Neural cell (in vitro differentiated cells): ENCODE measurements at regions not wholly inside any gene's neighbourhood (a gene's known extent, or its start where the extent isn't known, plus 50 kb on each side); places are given as distances from the start of the nearest gene placed in this dataset.

Experiments
- H2AFZ ChIP-seq: fragments of 200-600, 300-800 bp; sonication (generic), shearing (Covaris generic); 2 replicates; pipeline ENCODE4 v1.6.0; 2014; ENCODE audit warnings: low read depth, mild to moderate bottlenecking, antibody characterized with exemption, low read length, moderate library complexity
- H3F3A ChIP-seq: fragments of 200-600 bp; shearing (Covaris generic); 2 replicates; pipeline ENCODE4 v1.6.1; 2016; ENCODE audit warnings: mild to moderate bottlenecking, moderate library complexity, mixed read lengths, antibody characterized with exemption, low read length; ENCODE audit not compliant: insufficient read depth, poor library complexity, severe bottlenecking
- H3K27ac ChIP-seq: fragments of 200-600, 300-800 bp; sonication (generic), shearing (Covaris generic); 2 replicates; pipeline ENCODE4 v1.5.1; 2014; ENCODE audit warnings: mild to moderate bottlenecking, low read length, moderate library complexity
- H3K27me3 ChIP-seq: fragments of 300-800, 200-600 bp; sonication (generic), shearing (Covaris generic); 2 replicates; pipeline ENCODE4 v1.6.0; 2014; ENCODE audit warnings: mild to moderate bottlenecking, low read depth, low read length, moderate library complexity; ENCODE audit not compliant: insufficient read depth
- H3K36me3 ChIP-seq: fragments of 300-800, 200-600 bp; sonication (generic), shearing (Covaris generic); 2 replicates; pipeline ENCODE4 v1.5.1; 2014; ENCODE audit warnings: mild to moderate bottlenecking, antibody characterized with exemption, low read length, moderate library complexity; ENCODE audit not compliant: insufficient read depth
- H3K4me2 ChIP-seq: fragments of 300-800, 200-600 bp; sonication (generic), shearing (Covaris generic); 2 replicates; pipeline ENCODE4 v1.6.0; 2014; ENCODE audit warnings: mild to moderate bottlenecking, low read length
- H3K4me3 ChIP-seq: fragments of 300-800, 200-600 bp; sonication (generic), shearing (Covaris generic); 2 replicates; pipeline ENCODE4 v1.5.1; 2014; ENCODE audit warnings: mild to moderate bottlenecking, low read length, moderate library complexity
- H3K79me2 ChIP-seq: fragments of 200-600 bp; shearing (Covaris generic); replicated peaks from 2 replicates; pipeline ENCODE4 v1.6.0; 2014; ENCODE audit warnings: mild to moderate bottlenecking, low read length, moderate library complexity; ENCODE audit not compliant: insufficient read depth
- H3K9ac ChIP-seq: fragments of 300-800, 200-600 bp; sonication (generic), shearing (Covaris generic); 2 replicates; pipeline ENCODE4 v1.6.1; 2016; ENCODE audit warnings: mild to moderate bottlenecking, low read length, mixed read lengths
- H3K9me2 ChIP-seq: fragments of 200-600 bp; shearing (Covaris generic); 2 replicates; pipeline ENCODE4 v1.6.1; 2016; ENCODE audit warnings: mild to moderate bottlenecking, low read length, mixed read lengths; ENCODE audit not compliant: insufficient read depth
- H3K9me3 ChIP-seq: fragments of 200-600, 300-800 bp; sonication (generic), shearing (Covaris generic); 2 replicates; pipeline ENCODE4 v1.6.1; 2016; ENCODE audit warnings: mild to moderate bottlenecking, mixed run types, low read length, moderate library complexity, mixed read lengths
- H4K20me1 ChIP-seq: fragments of 200-600 bp; shearing (Covaris generic); 2 replicates; pipeline ENCODE4 v1.6.1; 2016; ENCODE audit warnings: mild to moderate bottlenecking, mixed run types; ENCODE audit not compliant: insufficient read depth
- CTCF ChIP-seq: fragments of 450-650 bp; IDR thresholded peaks from 2 replicates; pipeline ENCODE4 v1.5.1; 2014; ENCODE audit warnings: antibody characterized with exemption, mild to moderate bottlenecking, moderate library complexity; ENCODE audit not compliant: poor library complexity, severe bottlenecking
- EP300 ChIP-seq: fragments of 450-650 bp; conservative IDR thresholded peaks from 2 replicates; pipeline ENCODE4 v1.6.1; 2014; ENCODE audit warnings: antibody characterized with exemption, mild to moderate bottlenecking, moderate library complexity; ENCODE audit not compliant: poor library complexity, severe bottlenecking
- EZH2 ChIP-seq: fragments of 200-600, 300-800 bp; shearing (Covaris generic), sonication (generic); IDR thresholded peaks from 2 replicates; pipeline ENCODE4 v1.6.1; 2014; ENCODE audit warnings: antibody characterized with exemption, low read length, borderline replicate concordance, mild to moderate bottlenecking; ENCODE audit not compliant: insufficient read depth, poor library complexity, severe bottlenecking
- MXI1 ChIP-seq: fragments of 450-650 bp; conservative IDR thresholded peaks from 2 replicates; pipeline ENCODE4 v1.6.1; 2014; ENCODE audit warnings: antibody characterized with exemption, mild to moderate bottlenecking; ENCODE audit not compliant: poor library complexity, severe bottlenecking
- POLR2AphosphoS5 ChIP-seq: IDR thresholded peaks from 2 replicates; pipeline ENCODE4 v1.6.1; 2012
- RAD21 ChIP-seq: fragments of 450-650 bp; conservative IDR thresholded peaks from 2 replicates; pipeline ENCODE4 v1.6.1; 2014; ENCODE audit warnings: antibody characterized with exemption, mild to moderate bottlenecking, moderate library complexity
- REST ChIP-seq: IDR thresholded peaks from 2 replicates; pipeline ENCODE4 v1.6.1; 2012; ENCODE audit warnings: borderline replicate concordance
- SMC3 ChIP-seq: fragments of 450-650 bp; conservative IDR thresholded peaks from 2 replicates; pipeline ENCODE4 v1.6.1; 2014; ENCODE audit warnings: antibody characterized with exemption, mild to moderate bottlenecking, moderate library complexity; ENCODE audit not compliant: poor library complexity
- TAF1 ChIP-seq: IDR thresholded peaks from 2 replicates; pipeline ENCODE4 v1.6.1; 2012; ENCODE audit warnings: low read depth

- no peaks in the 10 kb centered on the region for H3K9me3 ChIP-seq
- no peaks in the 10 kb centered on the region for H4K20me1 ChIP-seq
- H3K9ac ChIP-seq: no peak overlapping the region
- no peaks in the 10 kb centered on the region for H3F3A ChIP-seq
- H3K36me3 ChIP-seq: no peaks in the 10 kb centered on the region
- H3K27me3 ChIP-seq: no peaks in the 10 kb centered on the region
- no peaks in the 10 kb centered on the region for H3K79me2 ChIP-seq
- peak overlapping the region; percentile 7 for H3K4me2 ChIP-seq
- no peak overlapping the region for H2AFZ ChIP-seq
- TF ChIP-seq TAF1 (no peak), EP300 (peak; percentile 91), POLR2AphosphoS5 (peak; percentile 76)
- peak overlapping the region; percentile 41 for H3K27ac ChIP-seq
- H3K4me3 ChIP-seq: no peak overlapping the region
- H3K9me2 ChIP-seq: no peaks in the 10 kb centered on the region
These were observed 115.8 kb downstream of the SYT10 start for GRCh38 chr12:33323823-33324222.

GRCh38 chr12:33322519-33322918 lies 117.1 kb downstream of the SYT10 start:
- Histone ChIP-seq H3K27ac (no peak overlapping the region), H4K20me1 (no peaks in the 10 kb centered on the region), H3K9ac (no peak overlapping the region), H3F3A (no peaks in the 10 kb centered on the region), H3K36me3 (no peaks in the 10 kb centered on the region), H2AFZ (no peak overlapping the region), H3K9me2 (no peaks in the 10 kb centered on the region), H3K9me3 (no peaks in the 10 kb centered on the region), H3K4me2 (no peak overlapping the region), H3K79me2 (no peaks in the 10 kb centered on the region), H3K4me3 (no peak overlapping the region), H3K27me3 (no peaks in the 10 kb centered on the region)
- TF ChIP-seq CTCF (no peak), TAF1 (no peak), EZH2 (no peak), REST (no peak), POLR2AphosphoS5 (no peak), MXI1 (no peak), SMC3 (no peak), RAD21 (no peak), EP300 (no peak)

DNA sequence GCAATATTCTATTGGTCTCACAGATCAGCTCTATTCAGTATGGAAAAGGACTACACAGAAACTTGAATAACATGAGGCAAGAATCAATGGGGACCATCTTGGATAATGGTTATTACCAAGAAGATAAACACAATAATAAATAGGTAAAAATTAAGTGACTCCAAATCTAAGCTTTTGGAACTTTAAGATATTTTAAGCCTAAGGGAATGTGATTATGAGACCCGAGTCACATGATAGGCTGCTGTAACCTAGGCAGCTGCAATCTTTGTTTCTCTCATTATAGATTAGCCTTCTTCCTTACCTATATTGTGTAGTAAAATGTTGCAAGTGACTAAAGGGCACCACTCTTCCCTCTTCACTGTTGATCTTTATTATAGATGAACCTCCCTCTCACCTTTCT lies 121.9 kb downstream of the SYT10 start:
- H3K27ac ChIP-seq: no peak overlapping the region
- H4K20me1 ChIP-seq: no peaks in the 10 kb centered on the region
- H3K27me3 ChIP-seq: no peaks in the 10 kb centered on the region
- no peaks in the 10 kb centered on the region for H3K9me2 ChIP-seq
- H3K4me2 ChIP-seq: no peak overlapping the region
- H3K9me3 ChIP-seq: no peaks in the 10 kb centered on the region
- H2AFZ ChIP-seq: no peak overlapping the region
- H3F3A ChIP-seq: no peaks in the 10 kb centered on the region
- no peaks in the 10 kb centered on the region for H3K79me2 ChIP-seq
- no peak overlapping the region for H3K9ac ChIP-seq
- no peak overlapping the region for H3K4me3 ChIP-seq
- H3K36me3 ChIP-seq: no peaks in the 10 kb centered on the region
- TF ChIP-seq MXI1 (no peak), EP300 (no peak), SMC3 (no peak), RAD21 (no peak), EZH2 (no peak), REST (no peak), POLR2AphosphoS5 (no peak), TAF1 (no peak), CTCF (no peak)
